ENCODE measurements at regions not wholly inside any gene's neighbourhood (a gene's known extent, or its start where the extent isn't known, plus 50 kb on each side); places are given as distances from the start of the nearest gene placed in this dataset.
A peak's percentile ranks its signal among the peaks of the same experiment; 100 is the strongest.
"Not testable (repeated sequence)": the region's sequence is repeated elsewhere in the genome, so short reads cannot be mapped to it uniquely, and the experiment has no call there.

- Histone ChIP-seq H3K4me1 (ENCODE audit: control insufficient read depth in 2 of 2, insufficient read depth in 2 of 2, low read length in 1 of 2) (peaks cover 0 to 8% of the 10 kb centered on the region in 2 donors), H3K4me3 (ENCODE audit: low read depth in 1 of 2, low read length in 2 of 2) (no peak overlapping the region), H3K27ac (ENCODE audit: low read depth in 2 of 2, low read length in 1 of 2) (no peak overlapping the region), H3K36me3 (ENCODE audit: control insufficient read depth in 2 of 2, insufficient read depth in 2 of 2, low read length in 1 of 2) (no peaks in the 10 kb centered on the region), H3K9me3 (ENCODE audit: control insufficient read depth in 2 of 2, insufficient read depth in 1 of 2, low read depth in 1 of 2, low read length in 1 of 2) (no peaks in the 10 kb centered on the region), H3K27me3 (ENCODE audit: control insufficient read depth in 1 of 2, insufficient read depth in 2 of 2, low read length in 2 of 2) (no peaks in the 10 kb centered on the region)
- WGBS, 2 donors = 60 to 68% methylated on average over 3 of the region's 3 CpGs
Observed at GRCh38 chr11:57938351-57938750, 85.3 kb upstream of the OR9Q1 start.

GRCh38 chr11:57940044-57940756, 83.5 kb upstream of the OR9Q1 start:
- 50 to 63% methylated on average over 4 of the region's 4 CpGs for WGBS, 2 donors

GRCh38 chr11:57941875-57942274, 81.8 kb upstream of the OR9Q1 start:
- H3K36me3 ChIP-seq (ENCODE audit: control insufficient read depth in 2 of 2, insufficient read depth in 2 of 2, low read length in 1 of 2) = no peaks in the 10 kb centered on the region
- H3K4me3 ChIP-seq (ENCODE audit: low read depth in 1 of 2, low read length in 2 of 2) = no peak overlapping the region
- no peaks in the 10 kb centered on the region for H3K9me3 ChIP-seq (ENCODE audit: control insufficient read depth in 2 of 2, insufficient read depth in 1 of 2, low read depth in 1 of 2, low read length in 1 of 2)
- 83 to 85% methylated on average over 3 of the region's 3 CpGs for WGBS, 2 donors
- H3K27me3 ChIP-seq (ENCODE audit: control insufficient read depth in 1 of 2, insufficient read depth in 2 of 2, low read length in 2 of 2) = no peaks in the 10 kb centered on the region
- peak overlapping the region in 1 of 2 donors; percentile 24 for H3K27ac ChIP-seq (ENCODE audit: low read depth in 2 of 2, low read length in 1 of 2)
- H3K4me1 ChIP-seq (ENCODE audit: control insufficient read depth in 2 of 2, insufficient read depth in 2 of 2, low read length in 1 of 2) = peaks cover 0 to 8% of the 10 kb centered on the region in 2 donors

More at GRCh38 chr11:57940044-57940756, 83.5 kb upstream of the OR9Q1 start:
- H3K36me3 ChIP-seq (ENCODE audit: control insufficient read depth in 2 of 2, insufficient read depth in 2 of 2, low read length in 1 of 2) = no peaks in the 10 kb centered on the region
- no peak overlapping the region for H3K4me3 ChIP-seq (ENCODE audit: low read depth in 1 of 2, low read length in 2 of 2)
- peak overlapping the region in 1 of 2 donors; percentile 24 for H3K27ac ChIP-seq (ENCODE audit: low read depth in 2 of 2, low read length in 1 of 2)
- no peaks in the 10 kb centered on the region for H3K27me3 ChIP-seq (ENCODE audit: control insufficient read depth in 1 of 2, insufficient read depth in 2 of 2, low read length in 2 of 2)
- no peaks in the 10 kb centered on the region for H3K9me3 ChIP-seq (ENCODE audit: control insufficient read depth in 2 of 2, insufficient read depth in 1 of 2, low read depth in 1 of 2, low read length in 1 of 2)
- peaks cover 0 to 8% of the 10 kb centered on the region in 2 donors for H3K4me1 ChIP-seq (ENCODE audit: control insufficient read depth in 2 of 2, insufficient read depth in 2 of 2, low read length in 1 of 2)

- H3K9me3 ChIP-seq (ENCODE audit: control insufficient read depth in 2 of 2, insufficient read depth in 1 of 2, low read depth in 1 of 2, low read length in 1 of 2) = no peaks in the 10 kb centered on the region
- H3K27me3 ChIP-seq (ENCODE audit: control insufficient read depth in 1 of 2, insufficient read depth in 2 of 2, low read length in 2 of 2) = no peaks in the 10 kb centered on the region
- peaks cover 0 to 8% of the 10 kb centered on the region in 2 donors for H3K4me1 ChIP-seq (ENCODE audit: control insufficient read depth in 2 of 2, insufficient read depth in 2 of 2, low read length in 1 of 2)
- peak overlapping the region in 1 of 2 donors; percentile 7 for H3K27ac ChIP-seq (ENCODE audit: low read depth in 2 of 2, low read length in 1 of 2)
- WGBS, 2 donors = 54 to 80% methylated on average over 1 of the region's 1 CpG
- H3K4me3 ChIP-seq (ENCODE audit: low read depth in 1 of 2, low read length in 2 of 2) = no peak overlapping the region
- no peaks in the 10 kb centered on the region for H3K36me3 ChIP-seq (ENCODE audit: control insufficient read depth in 2 of 2, insufficient read depth in 2 of 2, low read length in 1 of 2)
Observed at GRCh38 chr11:57942808-57943207, 80.9 kb upstream of the OR9Q1 start.

- not testable (repeated sequence) for H3K27me3 ChIP-seq (ENCODE audit: control insufficient read depth in 1 of 2, insufficient read depth in 2 of 2, low read length in 2 of 2); H3K4me1 ChIP-seq (ENCODE audit: control insufficient read depth in 2 of 2, insufficient read depth in 2 of 2, low read length in 1 of 2); H3K27ac ChIP-seq (ENCODE audit: low read depth in 2 of 2, low read length in 1 of 2); H3K9me3 ChIP-seq (ENCODE audit: control insufficient read depth in 2 of 2, insufficient read depth in 1 of 2, low read depth in 1 of 2, low read length in 1 of 2); H3K36me3 ChIP-seq (ENCODE audit: control insufficient read depth in 2 of 2, insufficient read depth in 2 of 2, low read length in 1 of 2); H3K4me3 ChIP-seq (ENCODE audit: low read depth in 1 of 2, low read length in 2 of 2)
- 93 to 97% methylated on average over 26 to 28 of the region's 28 CpGs for WGBS, 2 donors
Observed at GRCh38 chr11:57943766-57944165, 79.9 kb upstream of the OR9Q1 start.

- WGBS, 2 donors = 78 to 80% methylated on average over 2 of the region's 2 CpGs
- no peaks in the 10 kb centered on the region for H3K36me3 ChIP-seq (ENCODE audit: control insufficient read depth in 2 of 2, insufficient read depth in 2 of 2, low read length in 1 of 2)
- no peak overlapping the region for H3K27ac ChIP-seq (ENCODE audit: low read depth in 2 of 2, low read length in 1 of 2)
- H3K4me3 ChIP-seq (ENCODE audit: low read depth in 1 of 2, low read length in 2 of 2) = no peak overlapping the region
- peaks cover 0 to 4% of the 10 kb centered on the region in 2 donors for H3K4me1 ChIP-seq (ENCODE audit: control insufficient read depth in 2 of 2, insufficient read depth in 2 of 2, low read length in 1 of 2)
- no peaks in the 10 kb centered on the region for H3K27me3 ChIP-seq (ENCODE audit: control insufficient read depth in 1 of 2, insufficient read depth in 2 of 2, low read length in 2 of 2)
- no peaks in the 10 kb centered on the region for H3K9me3 ChIP-seq (ENCODE audit: control insufficient read depth in 2 of 2, insufficient read depth in 1 of 2, low read depth in 1 of 2, low read length in 1 of 2)
Observed at GRCh38 chr11:57946628-57947027, 77.1 kb upstream of the OR9Q1 start.

- Histone ChIP-seq H3K27me3 (ENCODE audit: control insufficient read depth in 1 of 2, insufficient read depth in 2 of 2, low read length in 2 of 2) (no peaks in the 10 kb centered on the region), H3K9me3 (ENCODE audit: control insufficient read depth in 2 of 2, insufficient read depth in 1 of 2, low read depth in 1 of 2, low read length in 1 of 2) (no peaks in the 10 kb centered on the region), H3K27ac (ENCODE audit: low read depth in 2 of 2, low read length in 1 of 2) (no peak overlapping the region), H3K4me1 (ENCODE audit: control insufficient read depth in 2 of 2, insufficient read depth in 2 of 2, low read length in 1 of 2) (no peaks in the 10 kb centered on the region), H3K36me3 (ENCODE audit: control insufficient read depth in 2 of 2, insufficient read depth in 2 of 2, low read length in 1 of 2) (no peaks in the 10 kb centered on the region), H3K4me3 (ENCODE audit: low read depth in 1 of 2, low read length in 2 of 2) (no peak overlapping the region)
- WGBS, 2 donors = 90 to 93% methylated on average over 2 of the region's 2 CpGs
Observed at GRCh38 chr11:57964660-57965059, 59.0 kb upstream of the OR9Q1 start.

GRCh38 chr11:57971272-57972012, 52.2 kb upstream of the OR9Q1 start:
- Histone ChIP-seq H3K27me3 (ENCODE audit: control insufficient read depth in 1 of 2, insufficient read depth in 2 of 2, low read length in 2 of 2) (no peaks in the 10 kb centered on the region), H3K9me3 (ENCODE audit: control insufficient read depth in 2 of 2, insufficient read depth in 1 of 2, low read depth in 1 of 2, low read length in 1 of 2) (no peaks in the 10 kb centered on the region), H3K36me3 (ENCODE audit: control insufficient read depth in 2 of 2, insufficient read depth in 2 of 2, low read length in 1 of 2) (no peaks in the 10 kb centered on the region), H3K4me1 (ENCODE audit: control insufficient read depth in 2 of 2, insufficient read depth in 2 of 2, low read length in 1 of 2) (no peaks in the 10 kb centered on the region), H3K4me3 (ENCODE audit: low read depth in 1 of 2, low read length in 2 of 2) (no peak overlapping the region), H3K27ac (ENCODE audit: low read depth in 2 of 2, low read length in 1 of 2) (no peak overlapping the region)
- WGBS, 2 donors = 87 to 89% methylated on average over 6 of the region's 6 CpGs

- 50 to 63% methylated on average over 2 of the region's 2 CpGs for WGBS, 2 donors
- Histone ChIP-seq H3K9me3 (ENCODE audit: control insufficient read depth in 2 of 2, insufficient read depth in 1 of 2, low read depth in 1 of 2, low read length in 1 of 2) (no peaks in the 10 kb centered on the region), H3K4me1 (ENCODE audit: control insufficient read depth in 2 of 2, insufficient read depth in 2 of 2, low read length in 1 of 2) (no peaks in the 10 kb centered on the region), H3K36me3 (ENCODE audit: control insufficient read depth in 2 of 2, insufficient read depth in 2 of 2, low read length in 1 of 2) (no peaks in the 10 kb centered on the region), H3K27me3 (ENCODE audit: control insufficient read depth in 1 of 2, insufficient read depth in 2 of 2, low read length in 2 of 2) (no peaks in the 10 kb centered on the region), H3K4me3 (ENCODE audit: low read depth in 1 of 2, low read length in 2 of 2) (no peak overlapping the region), H3K27ac (ENCODE audit: low read depth in 2 of 2, low read length in 1 of 2) (no peak overlapping the region)
Observed at GRCh38 chr11:57972013-57972367, 51.7 kb upstream of the OR9Q1 start.
